GM18499 (cell line): ENCODE measurements at regions not wholly inside any gene's neighbourhood (a gene's known extent, or its start where the extent isn't known, plus 50 kb on each side); places are given as distances from the start of the nearest gene placed in this dataset.

Experiments used
- ATAC-seq: cut with Tn5 transposase; IDR thresholded peaks from one replicate; pipeline ENCODE4 v1.9.1; 2021; ENCODE audit warnings: moderate number of reproducible peaks; ENCODE audit not compliant: insufficient read depth, unreplicated experiment

- no peak for ATAC-seq
These were observed 82.4 kb upstream of the ZIC3 start for GRCh38 chrX:137483554-137483953.

- ATAC-seq, result no peak
These were observed 83.8 kb upstream of the ZIC3 start for GRCh38 chrX:137482136-137482535.

- ATAC-seq, result no peak
These were observed 86.5 kb upstream of the ZIC3 start for GRCh38 chrX:137479386-137479785.

- ATAC-seq, result no peak
These were observed 124.2 kb upstream of the ZIC3 start for GRCh38 chrX:137441711-137442110.

GRCh38 chrX:137432609-137433008 is 133.3 kb upstream of the ZIC3 start:
- ATAC-seq, result no peak

GRCh38 chrX:137431693-137432488 is 134.0 kb upstream of the ZIC3 start:
- ATAC-seq, result no peak

- ATAC-seq, result no peak
These were observed 134.9 kb upstream of the ZIC3 start for GRCh38 chrX:137430984-137431475.

- ATAC-seq, result no peak
These were observed 135.6 kb upstream of the ZIC3 start for GRCh38 chrX:137430301-137430700.

- ATAC-seq, result no peak
These were observed 136.9 kb upstream of the ZIC3 start for GRCh38 chrX:137428766-137429591.

- no peak for ATAC-seq
These were observed 137.7 kb upstream of the ZIC3 start for GRCh38 chrX:137428221-137428661.

GRCh38 chrX:137427816-137428215 is 138.1 kb upstream of the ZIC3 start:
- no peak for ATAC-seq

- no peak for ATAC-seq
These were observed 138.5 kb upstream of the ZIC3 start for GRCh38 chrX:137427426-137427778.

- ATAC-seq, result no peak
These were observed 139.1 kb upstream of the ZIC3 start for GRCh38 chrX:137426695-137427425.

GRCh38 chrX:137425986-137426385 is 139.9 kb upstream of the ZIC3 start:
- ATAC-seq, result no peak

GRCh38 chrX:137425273-137425902 is 140.5 kb upstream of the ZIC3 start:
- ATAC-seq, result no peak

- ATAC-seq, result no peak
These were observed 141.2 kb upstream of the ZIC3 start for GRCh38 chrX:137424679-137425078.

- ATAC-seq, result no peak
These were observed 142.7 kb upstream of the ZIC3 start for GRCh38 chrX:137423241-137423640.

- no peak for ATAC-seq
These were observed 147.8 kb upstream of the ZIC3 start for GRCh38 chrX:137418086-137418485.

- no peak for ATAC-seq
These were observed 152.7 kb upstream of the ZIC3 start for GRCh38 chrX:137413190-137413589.

GRCh38 chrX:137405449-137406140 is 160.3 kb upstream of the ZIC3 start:
- ATAC-seq, result no peak
